OCI-LY3 (cell line): ENCODE measurements at regions not wholly inside any gene's neighbourhood (a gene's known extent, or its start where the extent isn't known, plus 50 kb on each side); places are given as distances from the start of the nearest gene placed in this dataset.

Experiments
- CTCF ChIP-seq: fragments of 200-600, 300-600 bp; sonication (generic); IDR thresholded peaks from 2 replicates; pipeline ENCODE4 v1.5.1; 2014; ENCODE audit warnings: antibody characterized with exemption, low read length, low read depth
- EZH2phosphoT487 ChIP-seq: fragments of 200-600 bp; shearing (Covaris generic); IDR thresholded peaks from 2 replicates; pipeline ENCODE4 v1.6.1; 2018; ENCODE audit warnings: antibody characterized with exemption, mixed run types, low read depth

GRCh38 chr2:88942798-88943197, 251.3 kb downstream of the RPIA start:
- TF ChIP-seq CTCF (no peak), EZH2phosphoT487 (no peak)
